ENCODE measurements at regions not wholly inside any gene's neighbourhood (a gene's known extent, or its start where the extent isn't known, plus 50 kb on each side); places are given as distances from the start of the nearest gene placed in this dataset.

DNA sequence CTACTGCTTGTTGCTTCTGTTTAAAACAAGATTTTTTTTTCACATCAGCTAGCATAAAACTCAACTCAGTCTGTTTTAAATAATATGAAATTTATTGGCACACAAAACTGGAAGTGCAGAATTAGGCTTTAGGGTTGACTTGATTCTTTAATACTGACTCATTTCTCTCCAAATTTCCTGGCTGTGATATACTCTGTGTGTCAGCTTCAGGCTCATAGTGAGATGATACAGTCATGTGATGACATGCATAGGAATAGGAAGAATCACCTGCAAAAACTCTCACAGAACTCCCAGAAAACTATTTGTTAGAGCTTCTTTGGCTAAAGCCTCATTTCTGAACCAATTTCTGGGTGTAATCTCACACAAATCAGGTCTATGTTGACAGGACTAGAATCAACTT, 1068.0 kb upstream of the EPHA7 start:
- H3K27me3 ChIP-seq: no peaks in the 10 kb centered on the region
- ATAC-seq: no peak
- no peak overlapping the region for H3K4me3 ChIP-seq
- H3K27ac ChIP-seq: no peak overlapping the region
- no peaks in the 10 kb centered on the region for H3K4me1 ChIP-seq
- no peaks in the 10 kb centered on the region for H3K36me3 ChIP-seq
- H3K9me3 ChIP-seq: no peaks in the 10 kb centered on the region
- TF ChIP-seq CTCF (IDR thresholded peaks at IDR 0.05) (no peak), POLR2A (IDR thresholded peaks at IDR 0.05) (no peak), EP300 (IDR thresholded peaks at IDR 0.05) (no peak), POLR2AphosphoS5 (IDR thresholded peaks at IDR 0.05) (no peak)

GRCh38 chr6:94478133-94479005, 1059.0 kb upstream of the EPHA7 start:
- Histone ChIP-seq H3K27me3 (no peaks in the 10 kb centered on the region), H3K9me3 (peaks cover 0 to 8% (median 0%) of the 10 kb centered on the region in 3 donors), H3K27ac (no peak overlapping the region), H3K4me3 (no peak overlapping the region), H3K4me1 (no peaks in the 10 kb centered on the region), H3K36me3 (no peaks in the 10 kb centered on the region)
- no peak for TF ChIP-seq POLR2AphosphoS5 (IDR thresholded peaks at IDR 0.05)
- TF ChIP-seq EP300 (IDR thresholded peaks at IDR 0.05): no peak
- no peak for TF ChIP-seq POLR2A (IDR thresholded peaks at IDR 0.05)
- no peak for TF ChIP-seq CTCF (IDR thresholded peaks at IDR 0.05)
- 50 to 59% methylated on average over 3 of the region's 3 CpGs for WGBS, 2 donors (ENCODE audit: low coverage in 1 of 2)
- ATAC-seq: no peak

DNA sequence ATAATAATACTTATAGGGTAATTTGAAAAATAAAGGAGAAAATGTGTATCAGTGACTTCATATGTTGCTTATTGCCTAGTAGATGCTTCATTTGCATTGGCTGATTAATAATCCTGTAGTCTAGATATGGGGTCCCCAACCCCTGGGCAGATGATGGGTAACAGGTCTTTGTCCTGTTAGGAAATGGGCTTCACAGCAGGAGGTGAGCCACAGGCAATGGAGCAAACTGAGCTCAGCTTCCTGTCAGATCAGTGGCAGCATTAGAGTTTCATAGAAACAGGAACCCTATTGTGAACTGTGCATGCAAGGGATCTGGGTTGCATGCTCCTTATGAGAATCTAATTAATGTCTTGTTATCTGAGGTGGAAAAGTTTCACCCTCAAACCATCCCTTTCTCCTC, 1049.5 kb upstream of the EPHA7 start:
- TF ChIP-seq POLR2A (IDR thresholded peaks at IDR 0.05) (no peak), POLR2AphosphoS5 (IDR thresholded peaks at IDR 0.05) (no peak), CTCF (IDR thresholded peaks at IDR 0.05) (no peak), EP300 (IDR thresholded peaks at IDR 0.05) (no peak)

GRCh38 chr6:94464018-94464510, 1044.7 kb upstream of the EPHA7 start:
- no peak for TF ChIP-seq POLR2A (IDR thresholded peaks at IDR 0.05)
- no peak for TF ChIP-seq POLR2AphosphoS5 (IDR thresholded peaks at IDR 0.05)
- no peak for TF ChIP-seq EP300 (IDR thresholded peaks at IDR 0.05)
- no peak for TF ChIP-seq CTCF (IDR thresholded peaks at IDR 0.05)
- no peaks in the 10 kb centered on the region for H3K9me3 ChIP-seq
- H3K36me3 ChIP-seq: no peaks in the 10 kb centered on the region
- no peak overlapping the region for H3K4me3 ChIP-seq
- H3K27ac ChIP-seq: no peak overlapping the region
- 27 to 43% methylated on average over 3 of the region's 3 CpGs for WGBS, 2 donors (ENCODE audit: low coverage in 1 of 2)
- ATAC-seq: no peak
- no peaks in the 10 kb centered on the region for H3K4me1 ChIP-seq
- H3K27me3 ChIP-seq: no peaks in the 10 kb centered on the region

More for the DNA sequence above, 1049.5 kb upstream of the EPHA7 start:
- ATAC-seq: no peak
- no peaks in the 10 kb centered on the region for H3K27me3 ChIP-seq
- H3K4me1 ChIP-seq: no peaks in the 10 kb centered on the region
- no peak overlapping the region for H3K27ac ChIP-seq
- H3K4me3 ChIP-seq: no peak overlapping the region
- H3K9me3 ChIP-seq: no peaks in the 10 kb centered on the region
- H3K36me3 ChIP-seq: no peaks in the 10 kb centered on the region

- H3K27ac ChIP-seq: no peak overlapping the region
- H3K9me3 ChIP-seq: no peaks in the 10 kb centered on the region
- no peak overlapping the region for H3K4me3 ChIP-seq
- H3K36me3 ChIP-seq: no peaks in the 10 kb centered on the region
- 89% methylated on average over 1 of the region's 1 CpG; no CpG with 5 or more reads in 1 of the 2 donors for WGBS, 2 donors (ENCODE audit: low coverage in 1 of 2)
- no peaks in the 10 kb centered on the region for H3K4me1 ChIP-seq
- H3K27me3 ChIP-seq: no peaks in the 10 kb centered on the region
- TF ChIP-seq POLR2AphosphoS5 (IDR thresholded peaks at IDR 0.05): no peak
- TF ChIP-seq EP300 (IDR thresholded peaks at IDR 0.05): no peak
- TF ChIP-seq CTCF (IDR thresholded peaks at IDR 0.05): no peak
- no peak for TF ChIP-seq POLR2A (IDR thresholded peaks at IDR 0.05)
- no peak for ATAC-seq
These were observed 1043.9 kb upstream of the EPHA7 start for GRCh38 chr6:94463306-94463705.
